ENCODE measurements at regions not wholly inside any gene's neighbourhood (a gene's known extent, or its start where the extent isn't known, plus 50 kb on each side); places are given as distances from the start of the nearest gene placed in this dataset.
A peak's percentile ranks its signal among the peaks of the same experiment; 100 is the strongest.
"Not testable (repeated sequence)": the region's sequence is repeated elsewhere in the genome, so short reads cannot be mapped to it uniquely, and the experiment has no call there.

DNA sequence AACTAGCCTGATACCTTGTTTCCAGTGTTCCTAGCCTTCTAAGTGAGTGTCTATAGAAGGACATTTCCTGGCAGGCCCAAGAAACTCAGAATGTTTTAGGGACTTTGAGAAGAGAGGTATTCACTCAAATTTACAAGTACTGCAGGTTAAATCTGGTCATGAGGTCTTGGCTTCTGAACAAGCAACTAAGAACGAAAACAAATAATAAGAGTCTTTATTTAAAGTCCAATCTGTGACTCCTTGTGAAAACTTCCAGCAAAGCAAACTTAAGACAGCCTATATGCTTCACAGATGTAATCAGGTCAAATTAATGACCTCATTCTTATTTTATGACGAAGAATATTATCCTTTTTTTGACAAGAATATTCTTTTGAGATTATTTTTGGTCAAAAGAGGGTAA is 79.4 kb upstream of the PRSS16 start:
- DNase-seq: no peak

DNA sequence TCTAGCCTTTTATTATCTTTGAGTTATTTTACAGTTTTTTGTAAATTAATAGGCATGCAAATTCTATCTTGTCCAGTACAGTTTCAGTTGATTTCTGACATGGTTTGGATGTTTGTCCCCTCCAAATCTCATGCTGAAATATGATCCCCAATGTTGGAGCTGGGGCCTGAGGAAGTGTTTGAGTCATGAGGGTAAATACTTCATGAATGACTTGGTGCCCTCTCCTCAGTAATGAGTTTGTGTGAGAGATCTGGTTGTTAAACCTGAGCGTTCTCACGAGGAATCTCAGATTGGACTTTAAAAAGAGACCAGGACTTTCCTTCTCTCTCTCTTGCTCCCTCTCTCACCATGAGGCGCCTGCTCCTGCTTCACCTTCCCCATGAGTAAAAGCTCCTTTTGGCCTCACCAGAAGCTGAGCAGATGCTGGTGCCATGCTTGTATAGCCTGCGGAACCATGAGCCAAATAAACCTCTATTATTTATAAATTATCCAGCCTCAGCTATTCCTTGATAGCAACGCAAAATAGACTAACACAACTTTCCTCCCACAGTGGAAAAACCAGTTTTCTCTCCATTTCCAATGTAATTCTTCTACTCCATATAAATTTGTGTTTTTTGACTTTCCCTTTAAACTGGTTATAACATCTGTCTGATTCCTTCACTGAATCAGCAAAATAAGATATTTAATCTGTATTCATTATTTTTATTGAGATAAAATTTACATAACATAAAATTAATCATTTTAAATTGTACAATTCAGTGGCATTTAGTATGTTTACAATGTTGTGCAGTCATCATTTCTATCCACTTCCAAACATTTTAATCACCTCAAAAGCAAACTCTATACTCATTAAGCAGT is 78.7 kb upstream of the PRSS16 start:
- DNase-seq: no peak

DNA sequence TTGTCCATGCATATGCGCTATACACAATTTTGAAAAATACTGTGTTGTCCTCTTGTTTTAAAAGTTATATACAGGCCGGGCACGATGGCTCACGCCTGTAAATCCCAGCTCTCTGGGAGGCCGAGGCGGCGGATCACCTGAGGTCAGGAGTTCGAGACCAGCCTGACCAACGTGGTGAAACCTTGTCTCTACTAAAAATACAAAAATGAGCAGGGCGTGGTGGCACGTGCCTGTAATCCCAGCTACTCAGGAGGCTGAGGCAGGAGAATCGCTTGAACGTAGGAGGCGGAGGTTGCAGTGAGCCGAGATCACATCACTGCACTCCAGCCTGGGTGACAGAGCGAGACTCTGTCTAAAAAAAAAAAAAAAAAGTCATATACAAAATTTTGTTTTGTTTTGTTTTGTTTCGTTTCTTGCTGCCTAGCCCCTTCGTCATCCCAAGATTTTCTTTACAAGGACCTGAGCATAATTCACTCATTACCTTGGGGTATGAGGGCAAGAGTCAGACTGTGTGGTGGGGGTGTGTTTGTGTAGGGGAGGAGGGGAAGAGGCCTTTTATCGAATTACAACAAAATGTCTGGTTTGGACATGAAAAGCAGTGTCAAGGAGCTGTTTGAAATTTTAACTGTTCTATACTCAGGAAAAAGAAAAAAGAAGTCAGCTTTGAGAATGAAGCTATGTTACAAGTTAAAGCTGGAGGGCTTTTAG is 74.8 kb upstream of the PRSS16 start:
- not testable (repeated sequence) for DNase-seq

DNA sequence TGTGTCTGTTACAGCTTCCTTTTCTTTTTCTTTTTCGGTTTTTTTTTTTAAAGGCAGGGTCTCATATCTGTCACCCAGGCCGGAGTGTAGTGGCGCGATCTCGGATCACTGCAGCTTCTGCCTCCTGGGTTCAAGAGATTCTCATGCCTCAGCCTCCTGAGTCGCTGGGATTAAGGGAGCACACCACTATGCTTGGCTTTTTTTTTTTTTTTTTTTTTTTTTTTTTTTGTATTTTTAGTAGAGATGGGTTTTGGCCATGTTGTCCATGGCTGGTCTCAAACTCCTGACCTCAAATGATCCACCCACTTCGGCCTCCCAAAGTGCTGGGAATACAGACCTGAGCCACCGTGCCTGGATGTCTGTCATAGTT is 74.3 kb upstream of the PRSS16 start:
- DNase-seq: not testable (repeated sequence)

DNA sequence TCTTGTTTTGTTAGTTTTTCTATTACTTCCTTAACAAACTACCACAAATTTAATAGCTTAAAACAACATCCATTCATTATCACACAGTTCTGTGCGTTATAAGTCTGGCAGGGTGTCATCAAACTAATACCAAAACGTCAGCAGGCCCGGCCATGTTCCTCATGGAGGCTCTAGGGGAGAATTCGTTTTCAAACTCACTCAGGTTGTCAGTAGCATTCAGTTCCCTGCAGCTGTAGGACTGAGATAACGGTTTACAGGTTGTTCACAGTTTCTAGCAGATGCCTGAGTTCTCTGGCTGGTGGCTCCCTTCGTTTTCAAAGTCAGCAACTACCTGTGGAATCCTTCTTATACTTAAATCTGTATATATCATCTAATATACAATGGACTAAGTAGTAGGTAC is 72.5 kb upstream of the PRSS16 start:
- no peak for DNase-seq

DNA sequence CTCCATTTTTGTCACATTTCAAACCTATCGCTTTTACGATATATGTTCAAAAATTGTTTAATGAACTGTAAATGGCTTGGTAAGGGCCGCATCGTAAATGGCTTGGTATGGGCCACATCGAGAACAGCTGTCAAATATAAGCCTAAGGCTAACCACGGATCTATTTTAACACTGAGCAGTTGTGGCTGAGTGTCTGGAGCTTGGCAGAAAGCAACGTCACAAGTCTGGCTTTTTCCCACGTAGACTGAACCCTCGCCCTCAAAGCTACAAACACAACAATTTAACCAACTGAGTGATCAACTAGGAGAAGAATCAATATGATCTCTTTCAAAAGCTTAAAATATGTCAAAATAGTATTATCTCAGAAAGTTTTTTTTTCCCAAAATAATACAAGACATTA is 71.4 kb upstream of the PRSS16 start:
- DNase-seq: peak; percentile 5

DNA sequence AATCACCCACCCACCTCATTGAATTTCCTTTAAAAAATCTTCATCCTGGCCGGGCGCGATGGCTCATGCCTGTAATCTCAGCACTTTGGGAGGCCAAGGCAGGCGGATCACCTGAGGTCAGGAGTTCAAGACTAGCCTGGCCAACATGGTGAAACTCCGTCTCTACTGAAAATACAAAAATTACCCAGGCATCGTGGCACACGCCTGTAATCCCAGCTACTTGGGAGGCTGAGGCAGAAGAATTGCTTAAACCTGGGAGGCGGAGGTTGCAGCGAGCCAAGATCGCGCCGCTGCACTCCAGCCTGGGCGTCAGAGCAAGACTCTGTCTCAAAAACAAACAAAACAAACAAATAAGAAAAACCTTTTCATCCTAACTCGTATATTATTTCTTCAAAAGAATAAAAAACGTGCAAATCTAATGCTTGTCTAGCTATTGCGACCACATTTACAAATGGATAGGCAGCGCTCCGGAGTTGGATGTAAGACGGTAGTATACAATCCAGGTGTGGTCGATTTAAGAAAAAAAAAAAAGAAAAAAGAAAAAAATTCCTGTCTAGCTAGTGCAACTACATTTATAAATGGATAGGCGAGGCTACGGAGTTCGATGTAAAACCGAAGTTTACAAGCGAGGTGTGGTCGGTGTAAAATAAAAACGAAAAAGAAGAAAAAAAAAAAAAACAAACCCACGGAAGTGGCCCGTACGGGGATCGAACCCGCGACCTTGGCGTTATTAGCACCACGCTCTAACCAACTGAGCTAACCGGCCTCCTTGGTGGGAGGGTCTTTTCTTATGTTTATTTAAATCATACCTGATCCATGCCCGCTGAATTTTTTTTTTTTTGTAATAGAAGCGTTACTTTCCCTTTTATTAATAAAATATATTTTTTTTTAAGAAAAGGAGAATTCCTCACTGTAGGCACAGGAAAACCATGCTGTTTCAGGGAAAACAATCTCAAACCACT is 70.7 kb upstream of the PRSS16 start:
- peak; percentile 73 for DNase-seq

DNA sequence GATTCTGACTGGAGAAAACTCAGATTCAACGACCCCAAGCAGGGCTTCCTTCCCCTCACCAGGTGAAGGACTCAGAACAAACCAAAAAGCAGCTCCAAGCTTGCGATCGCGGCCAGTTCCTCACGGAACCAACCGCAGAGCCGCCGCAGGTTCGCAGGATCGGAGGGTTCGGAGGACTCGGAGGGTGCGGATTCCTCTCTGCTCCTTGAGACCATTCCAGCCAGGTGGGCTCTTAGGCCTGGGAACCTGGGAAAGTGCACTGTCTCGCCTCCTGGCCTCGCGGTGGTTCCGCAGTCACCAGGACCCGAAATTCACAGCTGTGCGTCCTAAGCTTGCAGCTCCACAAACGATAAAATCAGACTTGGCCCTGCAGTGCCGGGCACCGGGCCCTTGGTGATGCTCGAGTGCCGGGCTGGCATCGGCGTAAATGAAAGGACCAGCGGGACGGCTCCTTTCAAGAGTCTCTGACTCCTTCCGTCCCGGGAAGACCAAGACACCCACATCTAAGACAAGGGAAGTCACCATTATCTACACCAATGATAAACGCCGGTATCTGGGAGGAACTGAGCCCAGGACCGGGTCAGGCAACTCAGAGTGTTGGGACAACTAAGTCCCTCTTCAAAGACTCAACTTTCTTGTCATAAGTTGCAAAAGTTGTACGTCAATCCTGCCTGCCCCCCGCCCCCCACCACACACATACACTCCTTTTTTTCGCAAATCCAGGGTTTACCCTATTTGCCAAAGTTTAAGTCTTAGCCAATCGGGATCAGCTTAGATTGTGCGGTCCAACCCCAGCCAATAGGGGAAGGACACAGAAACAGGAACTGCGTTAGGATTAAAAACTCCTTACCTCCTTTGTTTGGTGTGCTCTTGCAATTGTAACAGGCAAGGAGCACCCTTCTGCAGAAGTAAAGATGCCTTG is 69.8 kb upstream of the PRSS16 start:
- peak; percentile 75 for DNase-seq

DNA sequence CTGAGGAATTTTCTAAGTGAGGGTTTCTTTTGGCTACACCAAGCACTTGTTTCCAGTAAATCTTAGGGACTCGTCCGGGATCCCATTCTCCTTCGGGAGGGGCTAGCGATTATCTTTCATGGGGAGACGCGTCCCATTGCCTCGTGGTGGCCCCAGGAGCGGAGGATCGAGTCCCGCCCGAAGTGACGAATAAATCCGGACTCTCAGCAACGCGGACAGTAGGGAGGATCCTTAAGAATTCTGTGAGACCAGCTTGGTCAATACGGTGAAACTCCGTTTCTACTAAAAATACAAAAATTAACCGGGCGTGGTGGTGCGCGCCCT is 69.1 kb upstream of the PRSS16 start:
- DNase-seq: no peak

DNA sequence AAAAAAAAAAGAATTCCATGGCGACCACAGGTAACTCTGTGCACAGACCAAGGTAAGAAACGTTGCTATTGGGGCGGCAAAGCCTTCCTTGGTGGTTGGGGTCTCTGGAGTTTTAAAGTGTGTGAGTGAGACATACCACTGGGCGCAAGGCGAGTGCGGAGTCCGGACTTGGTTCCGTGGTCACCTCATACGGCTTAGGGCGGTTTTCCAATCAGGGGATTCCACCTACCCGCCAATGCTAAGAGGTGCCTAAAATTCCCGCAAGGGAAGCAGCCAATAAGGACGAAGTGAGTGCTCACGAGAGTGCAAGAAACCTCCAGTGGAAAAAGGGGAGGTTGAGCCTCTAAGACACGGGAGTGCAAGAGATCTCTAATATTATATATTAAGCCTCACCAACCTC is 68.6 kb upstream of the PRSS16 start:
- DNase-seq: no peak

DNA sequence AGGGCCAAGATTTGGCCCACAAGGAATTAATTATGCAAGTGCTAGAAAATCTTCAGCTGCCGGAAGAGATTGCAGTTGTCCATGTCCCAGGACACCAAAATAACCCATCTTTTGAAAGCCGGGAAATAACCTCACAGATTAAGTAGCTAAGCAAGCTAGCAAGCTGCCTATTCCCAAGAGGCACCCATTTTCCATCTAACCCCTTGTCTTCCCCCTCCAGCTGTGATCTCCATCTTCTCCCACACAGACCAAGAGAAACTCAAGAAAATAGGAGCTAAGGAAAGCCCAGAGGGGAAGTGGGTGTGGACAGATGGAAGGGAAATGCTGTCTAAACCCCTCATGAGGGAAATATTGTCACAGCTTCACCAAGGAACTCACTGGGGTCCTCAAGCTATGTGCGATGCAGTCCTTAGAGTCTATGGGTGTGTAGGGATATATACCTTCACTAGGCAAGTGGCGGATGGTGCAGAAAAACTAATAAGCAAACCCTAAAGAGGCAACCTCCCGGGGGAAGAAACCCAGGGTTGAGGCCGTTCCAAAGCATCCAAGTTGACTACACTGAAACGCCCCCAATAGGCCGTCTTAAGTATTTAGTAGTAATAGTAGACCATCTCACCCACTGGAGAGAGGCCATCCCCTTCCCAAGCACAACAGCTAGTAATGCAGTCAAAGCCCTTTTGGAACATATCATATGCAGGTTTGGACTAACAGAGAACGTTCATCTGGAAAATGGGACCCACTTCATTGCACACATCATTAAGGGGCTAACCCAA is 64.3 kb upstream of the PRSS16 start:
- no peak for DNase-seq

DNA sequence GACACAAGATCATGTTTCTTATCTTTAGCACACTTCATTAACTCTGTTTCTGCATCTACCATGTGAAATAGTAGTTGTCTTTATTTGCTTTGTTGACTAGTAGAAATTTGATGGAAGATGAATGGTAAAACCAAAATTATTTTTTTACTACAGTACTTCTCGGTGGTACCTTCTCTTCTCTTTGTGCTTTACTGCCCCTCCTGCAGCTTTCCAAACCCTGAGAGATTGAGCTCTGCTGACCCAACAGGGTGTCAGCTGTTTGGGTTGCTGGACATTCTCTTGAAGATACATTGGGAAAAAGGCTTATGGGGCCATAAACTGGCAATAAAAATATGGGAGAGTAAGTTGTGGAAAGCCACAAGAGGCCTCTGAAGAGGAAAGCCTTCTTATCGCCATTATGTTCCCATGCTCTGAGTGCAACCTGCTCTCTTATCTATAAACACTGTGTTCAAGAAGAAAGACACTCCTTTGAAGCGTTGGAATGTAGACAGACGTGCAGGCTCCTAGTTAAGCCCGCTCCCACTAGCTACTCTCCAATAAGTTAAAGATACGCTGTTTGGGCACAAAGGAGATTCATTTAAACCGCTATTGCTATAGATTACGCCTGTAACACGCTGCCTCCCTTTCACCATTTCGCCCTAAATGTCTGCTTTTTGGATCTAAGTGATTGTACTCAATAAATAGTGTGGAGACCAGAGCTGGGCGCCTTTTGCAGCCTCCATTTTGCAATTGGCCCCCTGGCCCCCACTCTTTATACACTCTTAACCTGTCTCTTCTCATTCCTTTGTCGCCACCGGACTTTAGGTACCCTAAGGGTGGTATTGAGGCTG is 60.1 kb upstream of the PRSS16 start:
- DNase-seq: no peak

DNA sequence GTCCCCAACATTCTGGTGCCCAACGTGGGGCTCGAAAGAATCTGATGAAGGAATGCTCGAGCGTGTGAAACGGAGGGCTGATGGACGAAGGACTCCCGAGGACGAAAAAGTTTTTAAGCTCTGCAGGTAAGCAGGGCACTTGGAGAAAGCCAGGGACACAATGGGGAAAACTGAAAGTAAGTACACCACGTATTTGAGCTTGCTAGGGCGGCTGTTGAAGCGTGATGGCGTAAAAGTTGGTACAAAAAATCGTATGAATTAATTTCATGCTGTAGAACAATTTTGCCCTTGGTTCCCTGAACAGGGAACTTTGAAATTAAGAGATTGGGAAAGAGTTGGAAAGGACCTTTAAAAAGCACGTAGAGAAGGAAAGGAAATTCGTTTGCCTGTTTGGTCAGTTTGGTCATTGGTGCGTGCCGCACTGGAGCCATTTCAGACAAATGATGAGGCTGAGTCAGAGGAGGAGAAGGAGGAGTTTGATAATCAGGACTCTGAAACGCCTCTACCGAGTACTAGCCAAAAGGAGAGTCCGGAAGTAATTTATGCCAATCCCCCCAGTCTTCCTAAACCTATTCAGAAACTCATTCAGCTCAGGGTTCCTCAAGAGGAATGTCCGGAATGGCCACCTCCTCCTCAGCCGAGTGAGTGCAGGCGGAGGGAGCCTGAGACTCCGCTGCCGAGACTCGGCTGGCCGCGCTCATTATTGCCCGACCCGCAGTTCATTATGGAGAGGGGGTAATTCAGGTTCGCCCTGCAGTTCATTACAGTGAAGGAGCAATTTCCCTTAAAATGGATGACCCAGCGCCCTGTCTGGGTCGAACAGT is 59.2 kb upstream of the PRSS16 start:
- DNase-seq: peak; percentile 29

DNA sequence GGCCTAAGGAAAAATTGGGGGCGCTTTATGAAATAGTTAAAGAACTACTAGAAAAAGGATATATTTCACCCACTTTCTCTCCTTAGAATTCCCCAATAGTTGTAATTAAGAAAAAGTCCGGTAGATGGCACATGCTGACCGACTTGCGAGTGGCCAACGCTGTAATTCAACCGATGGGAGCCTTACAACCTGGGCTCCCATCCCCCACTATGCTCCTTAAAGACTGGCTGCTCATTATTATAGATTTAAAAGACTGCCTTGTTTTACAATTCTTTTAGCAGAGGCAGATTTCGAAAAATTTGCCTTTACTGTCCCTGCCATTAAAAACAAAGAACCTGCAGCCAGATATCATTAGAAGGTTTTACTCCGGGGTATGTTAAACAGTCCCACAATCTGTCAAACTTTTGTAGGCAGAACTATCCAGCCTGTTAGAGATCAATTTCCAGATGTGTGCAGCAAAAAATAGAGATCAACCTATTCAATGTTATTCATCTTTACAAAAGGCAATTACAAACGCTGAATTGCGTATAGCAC is 58.5 kb upstream of the PRSS16 start:
- peak; percentile 69 for DNase-seq

DNA sequence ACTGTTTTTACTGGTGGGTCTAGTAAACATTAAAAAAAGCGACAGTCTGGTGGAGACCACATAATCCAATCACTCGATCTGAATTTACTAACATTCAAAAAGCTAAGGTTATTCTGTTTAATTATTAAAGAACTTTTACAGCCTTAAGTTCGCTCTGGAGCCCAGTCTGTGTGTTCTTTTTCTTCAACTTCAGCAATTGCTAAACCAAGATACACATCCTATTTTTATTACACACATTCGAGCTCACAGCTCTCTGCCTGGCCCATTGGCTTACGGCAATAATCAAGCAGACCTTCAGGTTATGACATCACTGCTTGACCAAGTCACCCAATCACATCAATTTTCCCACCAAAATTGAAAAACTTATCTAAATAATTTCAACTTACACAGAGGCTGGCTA is 57.4 kb upstream of the PRSS16 start:
- DNase-seq: no peak

DNA sequence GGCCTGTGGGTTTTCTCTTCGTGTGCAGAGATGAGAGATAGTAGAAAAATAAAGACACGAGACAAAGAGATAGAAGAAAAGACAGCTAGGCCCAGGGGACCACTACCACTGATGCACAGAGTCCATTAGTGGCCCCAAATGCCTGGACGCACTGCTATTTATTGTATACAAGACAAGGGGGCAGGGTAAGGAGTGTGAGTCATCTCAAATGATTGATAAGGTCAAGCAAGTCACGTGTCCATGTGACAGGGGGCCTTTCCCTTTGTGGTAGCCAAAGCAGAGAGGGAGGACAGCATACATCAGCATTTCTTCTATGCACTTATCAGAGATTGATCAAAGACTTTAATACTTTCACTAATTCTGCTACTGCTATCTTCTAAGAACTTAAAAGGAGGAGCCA is 53.0 kb upstream of the PRSS16 start:
- DNase-seq: not testable (repeated sequence)

DNA sequence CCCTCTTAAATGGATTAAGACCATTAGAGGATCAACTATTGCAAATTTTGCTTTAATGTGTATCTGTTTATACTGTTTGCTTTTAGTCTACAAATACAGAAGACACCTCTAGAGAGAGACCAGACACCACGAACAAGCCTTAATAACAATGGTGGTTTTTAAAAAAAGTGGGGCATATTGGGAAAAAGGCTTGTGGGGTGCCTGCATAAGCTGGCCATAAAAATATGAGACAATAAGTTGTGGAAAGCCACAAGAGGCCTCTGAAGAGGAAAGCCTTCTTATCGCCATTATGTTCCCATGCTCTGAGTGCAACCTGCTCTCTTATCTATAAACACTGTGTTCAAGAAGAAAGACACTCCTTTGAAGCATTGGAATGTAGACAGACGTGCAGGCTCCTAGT is 52.0 kb upstream of the PRSS16 start:
- not testable (repeated sequence) for DNase-seq

All from CD4-positive, alpha-beta T cell treated with Interleukin-6 for 4 hours (primary cell).